ENCODE measurements at regions not wholly inside any gene's neighbourhood (a gene's known extent, or its start where the extent isn't known, plus 50 kb on each side); places are given as distances from the start of the nearest gene placed in this dataset.

GRCh38 chr10:84943541-84943940, 615.2 kb downstream of the CCSER2 start:
- no peak for TF ChIP-seq POLR2A (IDR thresholded peaks at IDR 0.05)
- TF ChIP-seq, protein P1, sequence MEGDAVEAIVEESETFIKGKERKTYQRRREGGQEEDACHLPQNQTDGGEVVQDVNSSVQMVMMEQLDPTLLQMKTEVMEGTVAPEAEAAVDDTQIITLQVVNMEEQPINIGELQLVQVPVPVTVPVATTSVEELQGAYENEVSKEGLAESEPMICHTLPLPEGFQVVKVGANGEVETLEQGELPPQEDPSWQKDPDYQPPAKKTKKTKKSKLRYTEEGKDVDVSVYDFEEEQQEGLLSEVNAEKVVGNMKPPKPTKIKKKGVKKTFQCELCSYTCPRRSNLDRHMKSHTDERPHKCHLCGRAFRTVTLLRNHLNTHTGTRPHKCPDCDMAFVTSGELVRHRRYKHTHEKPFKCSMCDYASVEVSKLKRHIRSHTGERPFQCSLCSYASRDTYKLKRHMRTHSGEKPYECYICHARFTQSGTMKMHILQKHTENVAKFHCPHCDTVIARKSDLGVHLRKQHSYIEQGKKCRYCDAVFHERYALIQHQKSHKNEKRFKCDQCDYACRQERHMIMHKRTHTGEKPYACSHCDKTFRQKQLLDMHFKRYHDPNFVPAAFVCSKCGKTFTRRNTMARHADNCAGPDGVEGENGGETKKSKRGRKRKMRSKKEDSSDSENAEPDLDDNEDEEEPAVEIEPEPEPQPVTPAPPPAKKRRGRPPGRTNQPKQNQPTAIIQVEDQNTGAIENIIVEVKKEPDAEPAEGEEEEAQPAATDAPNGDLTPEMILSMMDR (IDR thresholded peaks at IDR 0.05 in 4 of 5, conservative IDR thresholded peaks at IDR 0.05 in 1 of 5) = no peak
